ENCODE measurements at regions not wholly inside any gene's neighbourhood (a gene's known extent, or its start where the extent isn't known, plus 50 kb on each side); places are given as distances from the start of the nearest gene placed in this dataset.

- no peak for DNase-seq
Measured at GRCh38 chr2:2842466-2842865, 511.4 kb upstream of the MYT1L start.

DNA sequence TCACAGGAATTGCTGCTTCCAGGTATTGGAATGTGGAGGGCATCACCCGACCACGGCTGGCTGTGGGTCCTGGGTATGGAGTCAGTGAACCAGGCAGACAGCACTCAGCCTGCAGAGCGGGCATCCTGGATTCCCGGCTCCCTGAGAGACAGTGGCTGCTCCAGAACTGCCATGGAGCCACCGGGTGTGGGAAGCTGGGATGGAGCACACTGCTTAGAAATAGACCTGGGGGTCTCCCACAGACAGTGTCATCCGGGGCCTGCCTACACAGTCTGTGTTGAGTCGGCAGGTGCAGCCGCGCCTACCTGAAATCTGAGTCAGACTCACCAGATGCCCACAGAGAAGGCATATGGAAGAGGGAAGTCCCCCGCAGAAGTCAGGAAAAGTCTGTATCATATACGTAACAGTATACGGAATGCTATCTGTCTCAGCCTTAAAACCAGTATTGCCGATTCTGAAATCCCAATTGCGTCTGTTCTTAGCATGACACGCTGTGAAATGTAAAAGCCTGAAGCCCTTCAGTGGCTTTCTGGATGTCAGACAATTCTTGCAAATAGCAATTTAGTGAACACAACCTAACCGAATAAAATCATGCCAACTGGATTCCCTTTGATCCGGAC is 509.7 kb upstream of the MYT1L start:
- DNase-seq = no peak

GRCh38 chr2:2839782-2840531 is 508.9 kb upstream of the MYT1L start:
- DNase-seq = no peak

DNA sequence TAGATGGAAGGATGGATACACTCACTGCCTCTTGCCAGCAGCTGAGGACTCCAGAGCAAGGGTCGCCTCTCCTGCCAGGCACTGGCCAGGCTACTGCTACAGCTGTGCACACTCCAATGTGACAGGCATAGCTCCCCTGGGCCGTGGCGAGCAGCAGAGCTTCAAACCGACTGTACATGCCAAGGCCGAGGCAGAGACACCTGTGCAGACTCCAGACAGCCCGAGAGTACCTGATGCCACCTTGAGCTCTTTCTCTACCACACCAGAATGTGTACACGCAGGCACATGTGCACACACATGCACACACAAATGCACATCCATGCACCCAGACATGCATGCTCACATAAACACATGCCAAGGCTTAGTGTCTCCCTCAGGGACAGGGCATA is 508.3 kb upstream of the MYT1L start:
- DNase-seq = no peak

- no peak for DNase-seq
Measured at GRCh38 chr2:2838548-2838845, 507.4 kb upstream of the MYT1L start.

DNA sequence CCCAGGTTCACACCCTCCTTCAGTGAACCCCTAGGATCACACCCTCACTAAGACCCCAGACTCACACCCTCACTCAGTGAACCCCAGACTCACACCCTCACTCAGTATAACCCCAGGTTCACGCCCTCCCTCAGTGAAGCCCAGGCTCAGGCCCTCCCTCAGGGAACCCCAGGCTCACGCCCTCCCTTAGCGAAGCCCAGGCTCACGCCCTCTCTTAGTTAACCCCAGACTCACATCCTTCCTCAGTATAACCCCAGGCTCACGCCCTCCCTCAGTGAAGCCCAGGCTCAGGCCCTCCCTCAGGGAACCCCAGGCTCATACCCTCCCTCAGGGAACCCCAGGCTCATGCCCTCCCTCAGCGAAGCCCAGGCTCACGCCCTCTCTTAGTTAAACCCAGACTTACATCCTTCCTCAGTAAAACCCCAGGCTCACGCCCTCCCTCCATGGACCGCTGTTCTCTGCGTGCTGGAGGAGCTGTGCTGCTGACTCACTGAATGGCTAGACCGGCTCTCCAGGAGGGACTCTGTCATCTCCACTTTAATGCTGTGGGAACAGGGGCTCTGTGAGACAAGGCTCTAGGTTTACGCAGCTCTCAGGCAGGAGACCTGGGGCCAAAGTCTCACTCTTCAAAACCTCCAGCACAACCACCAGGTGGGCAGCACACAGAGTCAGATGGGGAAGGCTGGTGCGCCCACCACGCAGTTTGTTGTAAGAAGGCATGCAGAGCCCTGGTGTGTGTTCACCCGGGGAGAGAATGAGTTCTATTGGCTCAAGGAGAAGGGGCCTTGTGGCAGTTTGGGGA is 506.9 kb upstream of the MYT1L start:
- DNase-seq = no peak

- DNase-seq = no peak
Measured at GRCh38 chr2:2836343-2837070, 505.4 kb upstream of the MYT1L start.

GRCh38 chr2:2834516-2835254 is 503.6 kb upstream of the MYT1L start:
- no peak for DNase-seq

- DNase-seq = no peak
Measured at GRCh38 chr2:2834105-2834504, 503.0 kb upstream of the MYT1L start.

- DNase-seq = no peak
Measured at GRCh38 chr2:2832657-2833056, 501.6 kb upstream of the MYT1L start.

- no peak for DNase-seq
Measured at GRCh38 chr2:2831633-2832032, 500.6 kb upstream of the MYT1L start.

DNA sequence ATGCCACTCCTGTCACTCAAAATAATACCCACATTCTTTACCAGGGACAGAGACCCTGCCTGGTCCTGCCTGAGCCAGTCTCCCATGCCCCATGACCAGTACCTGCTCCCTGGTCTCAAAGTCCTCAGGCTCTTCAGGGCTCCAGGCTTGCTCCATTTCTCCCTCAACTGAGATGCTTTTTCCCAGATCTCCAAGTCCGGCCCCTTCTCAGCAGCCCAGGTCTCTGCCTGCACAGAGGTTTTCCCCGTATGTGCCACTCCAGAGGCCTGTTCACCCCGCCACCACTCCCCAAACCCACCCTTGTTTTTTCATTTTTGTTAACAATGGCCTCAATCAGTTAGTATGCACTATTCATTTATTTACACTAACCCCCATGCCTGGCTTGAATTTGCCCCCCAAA is 499.5 kb upstream of the MYT1L start:
- no peak for DNase-seq

GRCh38 chr2:2828774-2829368 is 497.8 kb upstream of the MYT1L start:
- DNase-seq = no peak

DNA sequence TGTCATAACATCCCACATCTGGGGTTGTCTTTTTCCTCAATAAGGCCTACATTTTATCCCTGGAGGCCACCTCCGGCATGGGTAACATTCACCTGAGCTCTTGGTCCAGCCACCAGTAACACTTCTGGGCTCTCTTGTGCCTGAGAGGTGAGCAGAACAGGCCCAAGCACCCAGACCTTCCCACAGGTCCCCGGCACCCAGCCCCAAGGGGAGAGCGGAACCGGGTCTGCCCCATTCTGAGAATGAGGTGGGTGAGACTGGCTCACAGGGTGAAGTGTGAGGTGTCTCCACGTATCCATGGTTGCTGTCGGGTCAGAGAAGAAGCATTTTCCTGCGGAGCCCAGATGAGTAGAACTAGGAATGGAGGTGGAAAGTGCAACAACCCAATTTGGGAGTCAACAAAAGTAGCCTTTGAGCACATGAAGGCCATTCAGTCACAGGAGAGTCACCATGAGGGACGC is 496.7 kb upstream of the MYT1L start:
- no peak for DNase-seq

- DNase-seq = no peak
Measured at GRCh38 chr2:2827046-2827636, 496.1 kb upstream of the MYT1L start.

DNA sequence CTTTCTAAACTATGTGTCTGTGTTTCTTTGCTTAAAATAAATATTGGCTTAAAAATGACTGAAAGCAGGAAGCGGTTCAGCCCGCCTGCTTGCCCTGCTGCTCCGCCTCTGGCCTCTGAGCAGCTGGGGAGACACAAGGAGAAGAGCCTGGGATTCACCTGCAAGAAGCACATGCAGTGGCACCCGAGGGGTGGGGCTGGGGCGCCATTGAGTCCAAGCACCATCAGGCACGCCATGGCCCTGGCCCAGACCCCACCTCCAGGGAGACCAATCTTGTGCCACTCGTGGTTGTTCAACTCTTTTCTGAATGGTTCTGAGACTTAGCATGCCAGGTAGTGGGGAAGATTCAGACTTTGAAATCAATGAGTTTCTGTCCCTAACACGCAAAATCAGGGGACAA is 495.5 kb upstream of the MYT1L start:
- no peak for DNase-seq

- no peak for DNase-seq
Measured at GRCh38 chr2:2826209-2826551, 495.1 kb upstream of the MYT1L start.

DNA sequence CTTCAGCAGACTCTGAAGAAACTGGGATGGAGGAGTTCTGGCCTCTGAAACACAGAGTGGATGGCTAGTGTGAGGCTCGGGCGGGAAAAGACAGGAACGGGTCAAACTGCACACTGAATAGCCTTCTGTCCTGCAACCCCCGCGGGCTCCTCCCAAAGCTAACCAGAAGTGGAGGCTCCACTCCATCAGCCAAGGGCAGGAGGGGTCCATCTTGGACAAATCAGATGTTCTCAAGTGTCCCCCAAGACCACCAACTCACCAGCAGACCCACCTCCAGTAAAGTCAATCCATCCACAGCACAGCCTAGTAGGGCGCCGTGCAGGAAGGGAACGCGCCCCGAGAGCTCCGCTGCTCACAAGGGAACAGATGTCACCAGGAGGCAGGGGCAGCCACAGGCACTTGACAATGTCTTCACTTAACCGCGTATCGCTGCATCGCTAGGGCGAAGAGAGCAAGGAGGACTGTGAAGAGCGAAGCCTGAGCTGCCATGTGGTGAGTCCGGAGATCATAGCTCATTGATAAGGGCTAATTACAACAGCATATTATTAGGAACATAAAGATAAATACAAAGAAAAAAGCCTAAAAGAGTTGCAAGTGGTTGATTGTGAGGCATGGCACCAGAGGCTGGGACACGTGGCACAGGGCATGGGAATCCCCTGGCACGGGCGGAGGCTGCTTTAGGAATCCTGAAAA is 494.6 kb upstream of the MYT1L start:
- DNase-seq = no peak

- DNase-seq = no peak
Measured at GRCh38 chr2:2825062-2825461, 494.0 kb upstream of the MYT1L start.

- DNase-seq = no peak
Measured at GRCh38 chr2:2824588-2824987, 493.5 kb upstream of the MYT1L start.

- DNase-seq = no peak
Measured at GRCh38 chr2:2823061-2823753, 492.1 kb upstream of the MYT1L start.
